Medulla oblongata (tissue), 1 donor: ENCODE measurements at regions not wholly inside any gene's neighbourhood (a gene's known extent, or its start where the extent isn't known, plus 50 kb on each side); places are given as distances from the start of the nearest gene placed in this dataset.

Source experiments
- DNase-seq: peaks from one replicate; pipeline ENCODE4 v3.0.0-alpha.2; 2015; ENCODE audit errors: extremely low spot score

DNA sequence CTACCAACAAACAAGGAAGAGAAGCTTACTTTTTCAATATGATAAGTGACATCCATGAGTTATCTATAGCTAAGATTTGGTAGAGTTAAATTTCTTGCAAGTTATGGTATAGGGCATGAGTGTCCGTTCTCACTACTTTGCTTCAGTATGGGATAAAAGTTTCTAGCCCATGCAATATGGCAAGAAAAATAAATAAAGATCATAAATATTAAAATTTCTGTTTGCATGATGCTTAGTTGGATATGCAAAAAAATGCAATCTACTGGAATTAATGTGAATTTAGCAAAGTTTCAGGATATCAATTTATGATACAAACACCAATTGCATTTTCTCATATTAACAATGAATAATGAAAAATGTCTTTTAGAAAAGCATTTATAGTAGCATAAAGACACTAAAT, 148.7 kb upstream of the ADARB2 start:
- no peak for DNase-seq

DNA sequence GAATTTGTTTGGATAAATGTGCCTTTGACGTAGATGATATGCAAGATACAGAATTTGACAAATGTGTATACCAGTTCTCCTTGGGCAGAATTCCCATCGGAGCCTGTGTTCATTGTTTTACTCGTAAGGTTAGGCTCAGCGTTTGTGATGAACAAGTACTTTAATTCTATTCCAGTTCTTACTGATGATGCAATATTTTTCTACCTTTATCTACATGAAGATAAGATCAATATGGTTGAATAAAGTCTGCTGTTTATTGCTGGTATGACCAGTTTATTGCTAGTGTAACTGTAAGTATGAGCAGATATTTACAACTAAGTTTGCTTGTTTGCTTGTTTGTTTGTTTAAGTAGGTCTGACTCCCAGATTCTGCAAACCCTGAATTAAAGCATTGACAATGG, 145.4 kb upstream of the ADARB2 start:
- DNase-seq = no peak

DNA sequence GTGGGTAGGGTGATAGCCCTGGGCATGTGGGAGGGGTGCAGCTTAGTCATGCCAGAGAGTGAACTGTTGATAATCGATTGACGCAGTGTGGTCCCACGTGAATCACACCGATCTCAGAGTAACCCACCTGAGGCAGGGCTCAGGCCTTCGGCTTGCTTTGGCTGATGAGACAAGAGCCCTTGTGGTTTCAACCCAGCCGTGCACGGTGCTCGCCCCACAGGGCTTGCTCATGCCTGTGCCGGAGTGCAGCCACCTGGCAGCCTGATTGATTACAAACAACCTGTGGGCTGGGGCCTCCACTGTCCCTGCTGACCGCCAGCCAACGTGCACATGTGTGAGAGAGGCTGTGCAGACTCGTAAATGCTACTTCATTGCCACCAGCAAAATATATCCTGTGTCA, 144.9 kb upstream of the ADARB2 start:
- DNase-seq = no peak

DNA sequence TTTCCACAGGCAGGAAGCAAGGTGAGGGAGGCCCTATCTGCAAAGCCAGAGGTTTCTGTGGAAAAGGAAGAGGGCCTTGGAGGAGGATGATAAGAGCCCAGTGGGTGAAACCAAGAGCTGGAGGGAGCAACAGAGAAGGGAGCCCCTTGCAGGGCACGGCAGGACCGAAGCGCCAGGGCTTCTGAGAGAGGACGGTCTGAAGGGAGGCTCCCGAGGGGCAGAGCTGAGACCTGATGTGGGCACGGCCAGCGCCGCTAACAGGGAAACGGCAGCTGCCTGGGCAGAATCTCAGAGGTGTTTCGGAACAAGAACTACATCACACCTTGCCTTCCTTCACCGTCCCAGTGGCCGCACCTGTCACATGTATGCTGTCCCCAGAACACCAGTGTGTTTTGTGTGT, 144.3 kb upstream of the ADARB2 start:
- no peak for DNase-seq

GRCh38 chr10:1874533-1874932, 137.2 kb upstream of the ADARB2 start:
- DNase-seq = no peak

DNA sequence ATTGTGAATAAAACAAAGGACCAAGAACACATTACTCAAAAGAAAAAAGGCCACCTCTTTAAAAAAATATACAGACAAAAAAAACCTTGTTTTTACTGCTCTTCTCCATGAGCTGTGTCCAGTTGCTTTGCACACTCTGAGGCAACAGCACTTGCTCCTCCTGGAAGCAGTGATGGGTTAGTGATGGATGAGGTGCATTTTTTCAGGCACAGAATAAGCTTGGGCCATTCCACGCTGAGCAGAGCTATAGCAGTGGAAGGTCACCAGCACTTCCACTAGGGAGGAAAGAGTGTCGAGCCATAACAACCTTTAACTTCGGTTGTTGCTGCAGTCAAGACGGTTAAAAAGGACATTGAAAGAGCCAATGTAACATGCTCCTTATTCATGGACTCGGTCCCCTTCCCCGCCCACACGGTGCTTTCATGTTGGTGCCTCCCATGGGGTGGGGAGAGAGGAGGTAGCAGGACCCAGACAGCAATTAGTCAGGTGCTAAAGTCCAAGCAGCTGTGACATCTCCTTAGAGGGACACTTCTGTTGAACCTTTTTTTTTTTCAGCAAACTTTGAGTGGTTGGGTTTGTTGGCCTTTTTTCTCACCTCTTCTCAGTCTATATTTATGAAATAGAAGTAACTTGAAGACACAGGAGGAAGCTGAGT, 136.5 kb upstream of the ADARB2 start:
- no peak for DNase-seq

DNA sequence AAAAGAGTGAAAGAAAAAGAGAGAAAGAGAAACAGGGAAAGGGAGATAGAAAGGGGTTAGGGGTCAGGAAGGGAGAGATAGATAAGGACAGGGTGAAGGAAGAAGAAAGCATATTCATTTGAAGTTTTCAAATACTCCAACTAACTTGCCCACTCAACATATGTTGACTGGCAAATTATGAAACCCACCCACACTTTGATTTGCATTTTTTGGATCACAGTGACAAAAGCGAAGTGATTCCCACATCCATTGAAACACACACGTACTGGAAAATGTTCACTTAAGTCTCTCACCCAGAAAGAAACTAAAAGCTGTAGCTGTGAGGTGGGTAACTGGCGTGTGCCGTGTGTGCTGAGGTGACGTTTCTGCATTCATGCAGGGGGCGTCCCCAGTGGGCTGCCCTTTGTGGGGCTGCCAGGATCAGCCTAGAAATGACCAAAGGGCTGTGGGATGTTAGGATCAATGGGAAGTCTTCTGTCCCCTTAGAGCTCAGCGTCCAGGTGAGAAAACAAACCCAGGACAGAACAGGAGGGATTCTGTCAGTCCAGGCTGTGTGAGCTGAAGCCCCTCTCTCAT, 134.9 kb upstream of the ADARB2 start:
- DNase-seq = no peak

- no peak for DNase-seq
Observed at GRCh38 chr10:1870491-1870890, 133.2 kb upstream of the ADARB2 start.

DNA sequence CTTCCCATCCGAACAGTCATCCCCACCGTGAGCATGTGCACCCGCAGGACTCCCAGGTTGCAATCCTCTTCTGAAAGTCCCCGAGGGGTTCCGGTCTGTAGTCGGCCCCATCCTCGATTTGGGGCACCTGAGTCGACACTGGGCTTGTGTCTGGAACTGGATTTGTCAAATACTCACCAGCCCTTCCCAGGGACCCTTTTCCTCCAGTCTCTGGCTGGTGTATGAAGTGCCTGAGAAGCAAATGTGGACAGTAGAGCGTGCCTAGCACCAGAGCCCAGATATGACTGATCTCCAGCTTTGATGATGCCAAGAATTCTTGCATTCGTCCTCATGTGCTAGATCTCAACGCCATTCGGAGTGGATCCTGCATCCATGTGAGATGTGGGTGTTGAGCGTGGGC, 132.5 kb upstream of the ADARB2 start:
- DNase-seq = no peak

GRCh38 chr10:1860351-1860750, 123.0 kb upstream of the ADARB2 start:
- peak; percentile 3 for DNase-seq

- DNase-seq = no peak
Observed at GRCh38 chr10:1858547-1858946, 121.2 kb upstream of the ADARB2 start.

- no peak for DNase-seq
Observed at GRCh38 chr10:1858048-1858447, 120.7 kb upstream of the ADARB2 start.

- no peak for DNase-seq
Observed at GRCh38 chr10:1855911-1856310, 118.6 kb upstream of the ADARB2 start.

DNA sequence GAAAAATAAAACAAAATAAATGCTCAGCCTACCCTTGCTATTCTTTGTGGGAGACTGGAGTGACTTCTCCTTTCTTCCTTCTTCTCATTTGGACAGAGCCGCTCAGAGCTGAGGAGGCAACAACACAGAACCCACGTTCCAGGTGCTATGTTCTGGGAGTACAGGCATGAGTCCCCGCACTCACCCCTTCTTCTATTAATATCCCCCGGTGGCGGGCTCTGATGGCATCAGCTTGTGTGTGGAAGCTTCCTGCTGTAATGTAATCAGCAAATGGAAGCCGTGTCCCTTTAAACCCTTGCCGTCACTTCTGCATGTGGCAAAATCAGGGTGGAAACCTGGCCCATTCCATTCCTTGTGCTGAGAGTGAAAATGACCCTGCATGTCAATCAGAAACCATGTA, 116.9 kb upstream of the ADARB2 start:
- no peak for DNase-seq

DNA sequence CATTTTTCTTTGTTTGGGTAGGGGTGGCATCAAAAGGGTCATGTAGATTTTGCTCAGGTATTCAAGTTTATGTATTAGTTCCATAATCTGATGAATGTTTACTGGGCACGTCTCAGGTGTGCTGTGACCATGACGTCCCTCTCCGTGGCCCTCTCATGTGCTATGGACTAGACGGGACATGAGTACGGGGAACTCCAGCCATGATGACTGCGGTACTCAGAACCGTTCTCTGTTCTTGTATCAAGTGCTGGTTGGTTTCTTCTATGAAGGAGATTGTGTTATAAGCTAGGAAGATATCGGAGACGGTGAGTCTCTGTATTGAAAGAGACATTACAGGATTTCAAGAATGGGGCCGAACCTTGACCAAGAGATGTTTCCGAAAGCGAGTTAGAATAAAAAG, 116.5 kb upstream of the ADARB2 start:
- DNase-seq = no peak

GRCh38 chr10:1852841-1853240, 115.5 kb upstream of the ADARB2 start:
- DNase-seq = no peak

DNA sequence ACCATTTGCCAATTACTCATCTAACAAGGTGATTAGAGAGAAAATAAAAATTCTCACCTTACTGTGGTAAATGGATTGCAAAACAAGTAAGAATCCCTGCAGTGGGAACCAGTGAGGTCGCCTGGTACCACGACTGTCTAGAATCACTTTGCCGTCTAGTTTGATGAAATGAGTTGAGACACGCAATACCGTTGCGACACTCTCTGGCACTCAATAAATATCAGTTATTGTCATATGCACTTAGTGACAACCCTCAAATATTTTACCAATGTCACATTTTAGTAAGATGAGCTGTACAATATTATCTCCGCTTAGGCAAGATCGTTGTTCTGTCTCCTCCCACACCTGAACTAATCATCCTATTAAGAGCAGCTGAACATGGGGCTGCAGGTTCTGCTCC, 114.4 kb upstream of the ADARB2 start:
- DNase-seq = no peak

GRCh38 chr10:1850971-1851527, 113.7 kb upstream of the ADARB2 start:
- DNase-seq = no peak

GRCh38 chr10:1847361-1847760, 110.0 kb upstream of the ADARB2 start:
- DNase-seq = no peak

GRCh38 chr10:1846032-1846431, 108.7 kb upstream of the ADARB2 start:
- no peak for DNase-seq

GRCh38 chr10:1841759-1842158, 104.4 kb upstream of the ADARB2 start:
- no peak for DNase-seq

- DNase-seq = no peak
Observed at GRCh38 chr10:1829712-1830111, 92.4 kb upstream of the ADARB2 start.

GRCh38 chr10:1824928-1825327, 87.6 kb upstream of the ADARB2 start:
- DNase-seq = no peak

DNA sequence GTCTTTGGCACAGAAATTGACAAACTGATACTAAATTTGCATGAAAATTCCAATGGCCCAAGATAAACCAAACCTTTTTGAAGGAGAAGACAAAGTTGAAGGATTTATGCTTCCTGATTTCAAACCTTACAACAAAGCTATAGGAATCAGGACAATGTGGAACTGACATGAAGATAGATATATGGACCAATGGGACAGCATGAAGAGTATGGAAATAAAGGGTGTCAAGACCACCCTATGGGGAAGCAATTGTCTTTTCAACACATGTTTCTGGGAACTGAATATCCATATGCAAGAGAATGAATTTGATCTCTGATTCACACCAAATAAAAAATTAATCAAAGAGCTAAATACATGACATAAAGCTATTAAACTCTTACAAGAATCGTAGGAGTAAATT, 77.2 kb upstream of the ADARB2 start:
- DNase-seq = no peak
